H1 (cell line): ENCODE measurements at regions not wholly inside any gene's neighbourhood (a gene's known extent, or its start where the extent isn't known, plus 50 kb on each side); places are given as distances from the start of the nearest gene placed in this dataset.

Experiments used
- KDM4A ChIP-seq: IDR thresholded peaks from one replicate; pipeline ENCODE4 v1.7.1; 2012; ENCODE audit warnings: low read depth, mild to moderate bottlenecking, moderate library complexity, low read length, inconsistent platforms; ENCODE audit not compliant: severe bottlenecking
- SIX5 ChIP-seq: IDR thresholded peaks from 2 replicates; pipeline ENCODE4 v1.6.1; 2011; ENCODE audit warnings: mild to moderate bottlenecking, low read depth, low read length
- TCF12 ChIP-seq: IDR thresholded peaks from 2 replicates; pipeline ENCODE4 v1.6.1; 2011; ENCODE audit warnings: low read depth, mild to moderate bottlenecking, low read length
- TF ChIP-seq, protein P1 (sequence below): IDR thresholded peaks from 2 replicates; pipeline ENCODE4 v1.6.1; 2011; ENCODE audit warnings: low read depth, mild to moderate bottlenecking, low read length; ENCODE audit not compliant: insufficient read depth
- TF ChIP-seq, protein P2 (sequence below): fragments of 300-600 bp; sonication (generic); IDR thresholded peaks from 2 replicates; pipeline ENCODE4 v1.7.1; 2012; ENCODE audit warnings: low read length, moderate library complexity, mild to moderate bottlenecking, inconsistent platforms; ENCODE audit not compliant: insufficient replicate concordance

DNA sequence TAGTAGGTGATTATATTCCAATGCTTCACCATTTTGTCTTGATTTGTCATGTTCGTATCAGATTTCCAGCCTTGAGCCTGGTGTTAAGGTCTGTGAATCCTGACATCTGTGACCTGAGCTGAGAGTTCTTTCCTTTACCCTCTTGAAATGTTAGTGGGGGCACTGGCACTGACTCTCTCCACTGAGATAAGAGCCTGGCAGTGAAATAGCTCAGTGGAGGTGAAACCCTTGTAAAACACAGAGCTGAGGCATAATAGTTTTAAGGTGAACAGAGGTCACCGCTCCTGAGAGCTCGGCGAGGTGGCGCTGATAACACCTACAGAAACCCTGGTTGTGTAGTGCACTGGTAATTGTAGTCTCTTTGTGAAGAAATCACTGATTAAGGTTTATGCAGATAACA is 748.2 kb downstream of the DIAPH3 start (continued):
- TF ChIP-seq, protein P1, sequence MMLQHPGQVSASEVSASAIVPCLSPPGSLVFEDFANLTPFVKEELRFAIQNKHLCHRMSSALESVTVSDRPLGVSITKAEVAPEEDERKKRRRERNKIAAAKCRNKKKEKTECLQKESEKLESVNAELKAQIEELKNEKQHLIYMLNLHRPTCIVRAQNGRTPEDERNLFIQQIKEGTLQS = no peak
- TF ChIP-seq SIX5 = no peak
- TF ChIP-seq, protein P2, sequence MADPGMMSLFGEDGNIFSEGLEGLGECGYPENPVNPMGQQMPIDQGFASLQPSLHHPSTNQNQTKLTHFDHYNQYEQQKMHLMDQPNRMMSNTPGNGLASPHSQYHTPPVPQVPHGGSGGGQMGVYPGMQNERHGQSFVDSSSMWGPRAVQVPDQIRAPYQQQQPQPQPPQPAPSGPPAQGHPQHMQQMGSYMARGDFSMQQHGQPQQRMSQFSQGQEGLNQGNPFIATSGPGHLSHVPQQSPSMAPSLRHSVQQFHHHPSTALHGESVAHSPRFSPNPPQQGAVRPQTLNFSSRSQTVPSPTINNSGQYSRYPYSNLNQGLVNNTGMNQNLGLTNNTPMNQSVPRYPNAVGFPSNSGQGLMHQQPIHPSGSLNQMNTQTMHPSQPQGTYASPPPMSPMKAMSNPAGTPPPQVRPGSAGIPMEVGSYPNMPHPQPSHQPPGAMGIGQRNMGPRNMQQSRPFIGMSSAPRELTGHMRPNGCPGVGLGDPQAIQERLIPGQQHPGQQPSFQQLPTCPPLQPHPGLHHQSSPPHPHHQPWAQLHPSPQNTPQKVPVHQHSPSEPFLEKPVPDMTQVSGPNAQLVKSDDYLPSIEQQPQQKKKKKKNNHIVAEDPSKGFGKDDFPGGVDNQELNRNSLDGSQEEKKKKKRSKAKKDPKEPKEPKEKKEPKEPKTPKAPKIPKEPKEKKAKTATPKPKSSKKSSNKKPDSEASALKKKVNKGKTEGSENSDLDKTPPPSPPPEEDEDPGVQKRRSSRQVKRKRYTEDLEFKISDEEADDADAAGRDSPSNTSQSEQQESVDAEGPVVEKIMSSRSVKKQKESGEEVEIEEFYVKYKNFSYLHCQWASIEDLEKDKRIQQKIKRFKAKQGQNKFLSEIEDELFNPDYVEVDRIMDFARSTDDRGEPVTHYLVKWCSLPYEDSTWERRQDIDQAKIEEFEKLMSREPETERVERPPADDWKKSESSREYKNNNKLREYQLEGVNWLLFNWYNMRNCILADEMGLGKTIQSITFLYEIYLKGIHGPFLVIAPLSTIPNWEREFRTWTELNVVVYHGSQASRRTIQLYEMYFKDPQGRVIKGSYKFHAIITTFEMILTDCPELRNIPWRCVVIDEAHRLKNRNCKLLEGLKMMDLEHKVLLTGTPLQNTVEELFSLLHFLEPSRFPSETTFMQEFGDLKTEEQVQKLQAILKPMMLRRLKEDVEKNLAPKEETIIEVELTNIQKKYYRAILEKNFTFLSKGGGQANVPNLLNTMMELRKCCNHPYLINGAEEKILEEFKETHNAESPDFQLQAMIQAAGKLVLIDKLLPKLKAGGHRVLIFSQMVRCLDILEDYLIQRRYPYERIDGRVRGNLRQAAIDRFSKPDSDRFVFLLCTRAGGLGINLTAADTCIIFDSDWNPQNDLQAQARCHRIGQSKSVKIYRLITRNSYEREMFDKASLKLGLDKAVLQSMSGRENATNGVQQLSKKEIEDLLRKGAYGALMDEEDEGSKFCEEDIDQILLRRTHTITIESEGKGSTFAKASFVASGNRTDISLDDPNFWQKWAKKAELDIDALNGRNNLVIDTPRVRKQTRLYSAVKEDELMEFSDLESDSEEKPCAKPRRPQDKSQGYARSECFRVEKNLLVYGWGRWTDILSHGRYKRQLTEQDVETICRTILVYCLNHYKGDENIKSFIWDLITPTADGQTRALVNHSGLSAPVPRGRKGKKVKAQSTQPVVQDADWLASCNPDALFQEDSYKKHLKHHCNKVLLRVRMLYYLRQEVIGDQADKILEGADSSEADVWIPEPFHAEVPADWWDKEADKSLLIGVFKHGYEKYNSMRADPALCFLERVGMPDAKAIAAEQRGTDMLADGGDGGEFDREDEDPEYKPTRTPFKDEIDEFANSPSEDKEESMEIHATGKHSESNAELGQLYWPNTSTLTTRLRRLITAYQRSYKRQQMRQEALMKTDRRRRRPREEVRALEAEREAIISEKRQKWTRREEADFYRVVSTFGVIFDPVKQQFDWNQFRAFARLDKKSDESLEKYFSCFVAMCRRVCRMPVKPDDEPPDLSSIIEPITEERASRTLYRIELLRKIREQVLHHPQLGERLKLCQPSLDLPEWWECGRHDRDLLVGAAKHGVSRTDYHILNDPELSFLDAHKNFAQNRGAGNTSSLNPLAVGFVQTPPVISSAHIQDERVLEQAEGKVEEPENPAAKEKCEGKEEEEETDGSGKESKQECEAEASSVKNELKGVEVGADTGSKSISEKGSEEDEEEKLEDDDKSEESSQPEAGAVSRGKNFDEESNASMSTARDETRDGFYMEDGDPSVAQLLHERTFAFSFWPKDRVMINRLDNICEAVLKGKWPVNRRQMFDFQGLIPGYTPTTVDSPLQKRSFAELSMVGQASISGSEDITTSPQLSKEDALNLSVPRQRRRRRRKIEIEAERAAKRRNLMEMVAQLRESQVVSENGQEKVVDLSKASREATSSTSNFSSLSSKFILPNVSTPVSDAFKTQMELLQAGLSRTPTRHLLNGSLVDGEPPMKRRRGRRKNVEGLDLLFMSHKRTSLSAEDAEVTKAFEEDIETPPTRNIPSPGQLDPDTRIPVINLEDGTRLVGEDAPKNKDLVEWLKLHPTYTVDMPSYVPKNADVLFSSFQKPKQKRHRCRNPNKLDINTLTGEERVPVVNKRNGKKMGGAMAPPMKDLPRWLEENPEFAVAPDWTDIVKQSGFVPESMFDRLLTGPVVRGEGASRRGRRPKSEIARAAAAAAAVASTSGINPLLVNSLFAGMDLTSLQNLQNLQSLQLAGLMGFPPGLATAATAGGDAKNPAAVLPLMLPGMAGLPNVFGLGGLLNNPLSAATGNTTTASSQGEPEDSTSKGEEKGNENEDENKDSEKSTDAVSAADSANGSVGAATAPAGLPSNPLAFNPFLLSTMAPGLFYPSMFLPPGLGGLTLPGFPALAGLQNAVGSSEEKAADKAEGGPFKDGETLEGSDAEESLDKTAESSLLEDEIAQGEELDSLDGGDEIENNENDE = no peak
- TF ChIP-seq TCF12 = no peak
- no peak for TF ChIP-seq KDM4A
